Esophagus muscularis mucosa (tissue), 4 donors: ENCODE measurements at regions not wholly inside any gene's neighbourhood (a gene's known extent, or its start where the extent isn't known, plus 50 kb on each side); places are given as distances from the start of the nearest gene placed in this dataset.

Experiments used
- CTCF ChIP-seq, 3 experiments: fragments of 200-600 bp in 2 of 3; fragments of 450-650 bp in 1 of 3; sonication (generic) in 2 of 3; IDR thresholded peaks; one replicate each; pipeline ENCODE4 v1.5.1; 2017 to 2019; ENCODE audit warnings: antibody characterized with exemption in 3 of 3, mild to moderate bottlenecking in 2 of 3, moderate library complexity in 1 of 3
- EP300 ChIP-seq: sonication (generic); formaldehyde crosslinking; IDR thresholded peaks from one replicate; pipeline ENCODE4 v1.6.1; 2017; ENCODE audit warnings: antibody characterized with exemption
- POLR2A ChIP-seq: fragments of 450-650 bp; IDR thresholded peaks from one replicate; pipeline ENCODE4 v1.6.1; 2017; ENCODE audit warnings: antibody characterized with exemption, moderate library complexity, mild to moderate bottlenecking, low read depth
- POLR2AphosphoS5 ChIP-seq, 2 donors: sonication (generic); formaldehyde crosslinking; IDR thresholded peaks; one replicate each; pipeline ENCODE4 v1.6.1; 2017; ENCODE audit warnings: antibody characterized with exemption in 2 of 2

- TF ChIP-seq CTCF (IDR thresholded peaks at IDR 0.05) (no peak), POLR2A (no peak), POLR2AphosphoS5 (IDR thresholded peaks at IDR 0.05) (no peak), EP300 (no peak)
Observed at GRCh38 chr3:11915621-11916424, 69.1 kb upstream of the TAMM41 start.
